Sigmoid colon (tissue), 6 donors: ENCODE measurements at regions not wholly inside any gene's neighbourhood (a gene's known extent, or its start where the extent isn't known, plus 50 kb on each side); places are given as distances from the start of the nearest gene placed in this dataset.
A peak's percentile ranks its signal among the peaks of the same experiment; 100 is the strongest.

ENCODE experiments used
- DNase-seq: peaks from one replicate; pipeline ENCODE4 v3.0.0-alpha.2; 2019
- H3K27ac ChIP-seq, 4 donors: fragments of 200-600 bp; sonication (generic); one replicate each; pipeline ENCODE4 v1.5.1; 2016 to 2019; ENCODE audit warnings: mild to moderate bottlenecking in 1 of 4
- H3K27me3 ChIP-seq, 3 donors: fragments of 200-600 bp; sonication (generic); one replicate each; pipeline ENCODE4 v1.5.1; 2019; ENCODE audit warnings: mild to moderate bottlenecking in 1 of 3
- H3K36me3 ChIP-seq, 4 donors: fragments of 200-600 bp; sonication (generic); one replicate each; pipeline ENCODE4 v1.5.1; 2016 to 2019
- H3K4me1 ChIP-seq, 4 donors: fragments of 200-600 bp; sonication (generic); one replicate each; pipeline ENCODE4 v1.5.1; 2017 to 2019
- H3K4me3 ChIP-seq, 4 donors: fragments of 200-600 bp; sonication (generic); one replicate each; pipeline ENCODE4 v1.5.1; 2017 to 2019; ENCODE audit warnings: mild to moderate bottlenecking in 2 of 4, moderate library complexity in 1 of 4
- H3K9me3 ChIP-seq, 4 donors: fragments of 200-600 bp in 3 of 4; sonication (generic) in 3 of 4; one replicate each; pipeline versions ENCODE4 v1.5.1 to v1.6.1; 2013 to 2019
- EP300 ChIP-seq, 4 donors: sonication (generic); formaldehyde crosslinking; IDR thresholded peaks; one replicate each; pipeline ENCODE4 v1.6.1; 2017; ENCODE audit warnings: antibody characterized with exemption in 4 of 4
- POLR2A ChIP-seq, 2 donors: fragments of 450-650 bp; IDR thresholded peaks; one replicate each; pipeline ENCODE4 v1.6.1; 2016; ENCODE audit warnings: antibody characterized with exemption in 2 of 2, mild to moderate bottlenecking in 2 of 2, moderate library complexity in 2 of 2
- POLR2AphosphoS5 ChIP-seq, 4 donors: sonication (generic); formaldehyde crosslinking; IDR thresholded peaks; one replicate each; pipeline ENCODE4 v1.6.1; 2017; ENCODE audit warnings: antibody characterized with exemption in 4 of 4
- WGBS, 2 donors: extraction: QIAGEN DNeasy Blood & Tissue Kit; methylation state at CpG; one replicate each; pipeline ENCODE4 v1.1.7; 2013; 5-methylcytosine and 5-hydroxymethylcytosine counted together
- intact Hi-C: fragments of 100-400 bp; cut with DNase I; formaldehyde crosslinking; loops from one replicate; pipeline ENCODE4 v1.15.1; 2023
- TF ChIP-seq, protein P1 (sequence below), 4 experiments: fragments of 450-650 bp in 3 of 4; fragments of 200-600 bp in 1 of 4; IDR thresholded peaks; one replicate each; pipeline ENCODE4 v1.5.1; 2016 to 2019; ENCODE audit warnings: antibody characterized with exemption in 4 of 4, mild to moderate bottlenecking in 3 of 4, moderate library complexity in 2 of 4
- donor health status: healthy with polysubstance abuse.
- donor health status: healthy.

DNA sequence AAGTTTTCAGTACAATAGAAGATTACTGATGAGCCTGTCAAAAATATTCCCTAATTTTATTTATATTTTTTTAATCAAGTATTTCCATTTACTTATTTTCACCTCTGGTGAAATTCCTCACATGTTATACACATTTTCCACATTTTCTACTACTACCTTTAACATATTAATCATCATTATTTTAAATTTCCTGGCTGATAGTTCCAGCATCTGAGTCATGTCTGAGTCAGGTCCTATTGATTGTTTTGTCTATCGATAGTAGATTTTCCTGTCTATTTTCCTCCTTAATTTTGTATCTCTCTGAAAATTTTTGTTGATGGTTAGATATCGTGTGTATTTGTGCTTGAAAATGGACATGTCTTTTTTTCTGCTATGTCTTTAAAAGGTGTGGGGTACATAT lies 211.8 kb upstream of the DSEL start:
- no peak for DNase-seq
- 92 to 93% methylated on average over 2 of the region's 2 CpGs for WGBS, 2 donors
- Histone ChIP-seq H3K4me1 (no peaks in the 10 kb centered on the region), H3K27ac (no peak overlapping the region), H3K9me3 (no peaks in the 10 kb centered on the region), H3K4me3 (no peak overlapping the region), H3K36me3 (no peaks in the 10 kb centered on the region), H3K27me3 (no peaks in the 10 kb centered on the region)
- no peak for TF ChIP-seq EP300 (IDR thresholded peaks at IDR 0.05)
- no peak for TF ChIP-seq POLR2A (IDR thresholded peaks at IDR 0.05)
- TF ChIP-seq, protein P1, sequence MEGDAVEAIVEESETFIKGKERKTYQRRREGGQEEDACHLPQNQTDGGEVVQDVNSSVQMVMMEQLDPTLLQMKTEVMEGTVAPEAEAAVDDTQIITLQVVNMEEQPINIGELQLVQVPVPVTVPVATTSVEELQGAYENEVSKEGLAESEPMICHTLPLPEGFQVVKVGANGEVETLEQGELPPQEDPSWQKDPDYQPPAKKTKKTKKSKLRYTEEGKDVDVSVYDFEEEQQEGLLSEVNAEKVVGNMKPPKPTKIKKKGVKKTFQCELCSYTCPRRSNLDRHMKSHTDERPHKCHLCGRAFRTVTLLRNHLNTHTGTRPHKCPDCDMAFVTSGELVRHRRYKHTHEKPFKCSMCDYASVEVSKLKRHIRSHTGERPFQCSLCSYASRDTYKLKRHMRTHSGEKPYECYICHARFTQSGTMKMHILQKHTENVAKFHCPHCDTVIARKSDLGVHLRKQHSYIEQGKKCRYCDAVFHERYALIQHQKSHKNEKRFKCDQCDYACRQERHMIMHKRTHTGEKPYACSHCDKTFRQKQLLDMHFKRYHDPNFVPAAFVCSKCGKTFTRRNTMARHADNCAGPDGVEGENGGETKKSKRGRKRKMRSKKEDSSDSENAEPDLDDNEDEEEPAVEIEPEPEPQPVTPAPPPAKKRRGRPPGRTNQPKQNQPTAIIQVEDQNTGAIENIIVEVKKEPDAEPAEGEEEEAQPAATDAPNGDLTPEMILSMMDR (IDR thresholded peaks at IDR 0.05), result no peak
- no peak for TF ChIP-seq POLR2AphosphoS5 (IDR thresholded peaks at IDR 0.05)
- intact Hi-C loops, result no loop called here

DNA sequence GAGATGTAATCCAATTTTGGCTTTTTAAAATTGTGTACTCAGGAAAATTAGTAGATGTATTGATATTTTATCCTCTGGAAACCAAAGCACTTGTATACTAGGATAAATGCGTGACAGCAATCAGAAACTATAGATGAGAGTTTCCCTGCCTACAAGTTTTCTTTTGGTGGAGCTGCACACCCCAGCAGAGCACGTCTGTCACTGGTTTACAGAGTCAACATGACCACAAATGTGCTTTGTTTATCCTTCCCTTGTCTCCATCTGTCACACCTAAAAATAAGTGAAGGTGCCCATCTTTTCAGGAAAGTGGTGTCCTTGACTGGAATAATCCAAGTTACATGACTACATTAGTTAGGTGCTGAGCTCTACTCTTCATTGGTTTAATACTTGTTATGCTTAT lies 210.4 kb upstream of the DSEL start:
- H3K4me3 ChIP-seq, result no peak overlapping the region
- intact Hi-C loops, result no loop called here
- 12 to 25% methylated on average over 2 of the region's 2 CpGs for WGBS, 2 donors

DNA sequence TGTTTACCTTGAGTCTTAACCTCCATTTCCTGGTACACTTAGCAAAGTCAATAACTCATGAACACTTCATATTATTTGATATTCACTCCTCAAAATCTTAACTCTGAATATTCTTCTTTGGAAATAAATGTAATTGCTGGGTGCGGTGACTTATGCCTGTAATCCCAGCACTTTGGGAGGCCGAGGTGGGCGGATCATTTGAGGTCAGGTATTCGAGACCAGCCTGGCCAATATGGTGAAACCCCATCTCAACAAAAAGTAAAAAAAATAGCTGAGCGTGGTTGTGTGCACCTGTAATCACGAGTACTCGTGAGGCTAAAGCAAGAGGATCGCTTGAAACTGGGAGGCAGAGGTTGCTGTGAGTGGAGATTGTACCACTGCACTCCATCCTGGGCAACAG lies 201.3 kb upstream of the DSEL start:
- Histone ChIP-seq H3K9me3 (no peaks in the 10 kb centered on the region), H3K27ac (no peak overlapping the region), H3K4me1 (no peaks in the 10 kb centered on the region), H3K36me3 (no peaks in the 10 kb centered on the region), H3K27me3 (no peaks in the 10 kb centered on the region), H3K4me3 (no peak overlapping the region)
- WGBS, 2 donors, result 71 to 79% methylated on average over 8 of the region's 8 CpGs
- DNase-seq, result no peak
- intact Hi-C loops, result no loop called here
- TF ChIP-seq EP300 (IDR thresholded peaks at IDR 0.05), result no peak
- TF ChIP-seq POLR2A (IDR thresholded peaks at IDR 0.05), result no peak
- no peak for TF ChIP-seq POLR2AphosphoS5 (IDR thresholded peaks at IDR 0.05)
- TF ChIP-seq, protein P1 (IDR thresholded peaks at IDR 0.05), result no peak

More for the DNA sequence above, 210.4 kb upstream of the DSEL start:
- no peak for TF ChIP-seq POLR2A (IDR thresholded peaks at IDR 0.05)
- TF ChIP-seq EP300 (IDR thresholded peaks at IDR 0.05), result no peak
- Histone ChIP-seq H3K9me3 (no peaks in the 10 kb centered on the region), H3K27ac (no peak overlapping the region), H3K4me1 (no peaks in the 10 kb centered on the region), H3K36me3 (no peaks in the 10 kb centered on the region), H3K27me3 (no peaks in the 10 kb centered on the region)
- DNase-seq, result no peak

DNA sequence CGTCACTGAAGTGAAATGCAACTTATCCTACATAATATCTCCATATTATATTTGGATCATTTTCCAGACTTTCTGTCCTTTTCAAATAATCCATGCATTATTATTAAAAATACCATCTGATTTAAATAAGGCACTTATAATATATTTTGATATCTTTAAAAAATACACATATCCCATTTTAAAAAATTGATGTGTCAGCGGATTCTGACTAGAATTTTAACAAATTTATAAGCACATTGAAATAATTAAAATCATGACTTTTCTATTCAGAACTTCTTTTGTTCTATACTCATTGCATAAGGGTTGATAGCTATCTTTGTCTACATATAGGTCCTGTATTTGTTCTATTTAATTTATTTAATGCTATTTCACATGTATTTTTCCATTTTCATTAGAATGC lies 199.0 kb upstream of the DSEL start:
- H3K36me3 ChIP-seq, result no peaks in the 10 kb centered on the region
- TF ChIP-seq EP300 (IDR thresholded peaks at IDR 0.05), result no peak
- TF ChIP-seq, protein P1 (IDR thresholded peaks at IDR 0.05), result no peak
- TF ChIP-seq POLR2AphosphoS5 (IDR thresholded peaks at IDR 0.05), result no peak
- TF ChIP-seq POLR2A (IDR thresholded peaks at IDR 0.05), result no peak
- 41 to 86% methylated on average over 2 of the region's 2 CpGs for WGBS, 2 donors
- H3K27me3 ChIP-seq, result no peaks in the 10 kb centered on the region
- intact Hi-C loops, result no loop called here
- no peak overlapping the region for H3K27ac ChIP-seq
- no peak overlapping the region for H3K4me3 ChIP-seq
- no peaks in the 10 kb centered on the region for H3K9me3 ChIP-seq
- no peak for DNase-seq
- H3K4me1 ChIP-seq, result no peaks in the 10 kb centered on the region

DNA sequence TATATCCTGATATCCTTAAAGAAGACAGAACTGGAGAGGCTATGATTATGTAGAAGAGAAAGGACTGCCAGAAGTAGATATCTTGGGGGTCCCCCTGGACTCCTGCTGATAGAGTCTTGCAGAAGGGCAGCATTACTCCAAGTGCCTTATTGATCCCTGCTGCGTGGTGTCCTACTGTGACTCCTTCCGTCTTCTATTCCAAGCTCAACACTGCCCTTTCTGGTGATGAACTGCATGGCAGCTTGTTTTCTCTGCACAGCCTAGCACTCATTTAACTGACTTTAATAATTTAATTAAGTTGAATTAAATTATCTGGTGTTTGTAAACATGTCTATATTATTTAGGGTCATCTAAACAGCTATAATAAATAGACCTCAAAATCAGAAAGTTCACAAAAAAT lies 194.1 kb upstream of the DSEL start:
- no peaks in the 10 kb centered on the region for H3K36me3 ChIP-seq
- WGBS, 2 donors, result 45 to 70% methylated on average over 2 of the region's 2 CpGs
- no peaks in the 10 kb centered on the region for H3K4me1 ChIP-seq
- DNase-seq, result no peak
- no peaks in the 10 kb centered on the region for H3K27me3 ChIP-seq
- intact Hi-C loops, result no loop called here
- no peak overlapping the region for H3K27ac ChIP-seq
- no peak overlapping the region for H3K4me3 ChIP-seq
- no peaks in the 10 kb centered on the region for H3K9me3 ChIP-seq
- TF ChIP-seq, protein P1 (IDR thresholded peaks at IDR 0.05), result peak in 1 of 4 experiments; percentile 26
- no peak for TF ChIP-seq POLR2AphosphoS5 (IDR thresholded peaks at IDR 0.05)
